BJ (cell line): ENCODE measurements at regions not wholly inside any gene's neighbourhood (a gene's known extent, or its start where the extent isn't known, plus 50 kb on each side); places are given as distances from the start of the nearest gene placed in this dataset.

ENCODE experiments used
- CTCF ChIA-PET: fragments of 350-600 bp; formaldehyde crosslinking; extraction: SDS; loops from one replicate; lab custom pipeline; 2021; ENCODE audit warnings: antibody characterized with exemption, inconsistent platforms; lab: Yijun Ruan, JAX
- POLR2A ChIA-PET: fragments of 300-600 bp; sonication (Branson Sonifier 250); formaldehyde crosslinking; extraction: SDS; loops from one replicate; lab custom pipeline; 2021; ENCODE audit warnings: antibody characterized with exemption; lab: Charles Lee
- DNase-seq: peaks from one replicate; pipeline ENCODE4 v3.0.0-alpha.2; 2011; ENCODE audit warnings: low read depth
- H3K27me3 ChIP-seq: 2 replicates; pipeline ENCODE4 v1.6.0; 2011; ENCODE audit warnings: low read length; ENCODE audit not compliant: control insufficient read depth, insufficient read depth
- H3K36me3 ChIP-seq: 2 replicates; pipeline ENCODE4 v1.5.1; 2011; ENCODE audit warnings: low read length; ENCODE audit not compliant: control insufficient read depth, insufficient read depth
- H3K4me3 ChIP-seq: 2 replicates; pipeline ENCODE4 v1.5.1; 2011; ENCODE audit warnings: low read depth, mild to moderate bottlenecking, control low read depth, low read length
- TF ChIP-seq, protein P1 (sequence below): IDR thresholded peaks from 2 replicates; pipeline ENCODE4 v1.5.1; 2011; ENCODE audit warnings: low read depth, mild to moderate bottlenecking, control low read depth, inconsistent platforms, low read length, moderate library complexity; ENCODE audit not compliant: insufficient read depth

DNA sequence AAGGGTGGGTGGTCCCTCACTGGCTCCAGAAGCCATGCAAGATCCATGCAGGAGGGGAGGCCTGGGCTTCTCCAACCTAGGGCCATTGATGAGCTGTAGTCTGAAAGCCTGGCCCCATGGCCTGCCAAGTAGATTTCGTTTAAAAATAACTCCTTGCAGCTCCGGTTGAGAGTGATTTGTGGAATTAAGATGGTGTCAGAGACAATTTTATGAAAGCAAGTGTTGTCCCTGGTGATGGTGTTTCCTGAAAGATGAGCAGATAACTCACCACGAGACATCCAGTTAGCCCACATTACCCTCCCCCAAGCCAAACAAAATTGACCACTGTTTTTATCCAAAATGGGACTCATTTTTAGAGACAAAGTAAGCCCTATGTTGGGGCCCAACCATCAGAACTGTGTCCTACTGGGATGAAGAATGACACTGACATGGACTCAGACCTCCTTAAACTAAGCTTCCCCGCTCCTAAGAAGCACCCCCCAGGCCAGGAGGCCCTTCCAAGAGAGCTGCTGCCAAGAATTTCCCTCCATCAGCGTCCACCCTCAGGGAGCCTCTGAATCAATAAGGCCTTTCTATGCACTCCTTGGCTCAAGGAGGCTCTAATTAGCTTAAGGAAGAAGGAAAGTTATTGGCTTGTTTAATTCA lies 174.2 kb upstream of the NCAM1 start:
- ChIA-PET POLR2A (no interaction called here), CTCF (interaction anchor here (0.6 to 1.8 kb wide), 2 partner anchors 9 to 26 kb away, joined by 5 read pairs; no protein-coding TSS in a partner anchor)
- Histone ChIP-seq H3K4me3 (no peak overlapping the region), H3K27me3 (no peaks in the 10 kb centered on the region), H3K36me3 (no peaks in the 10 kb centered on the region)
- TF ChIP-seq, protein P1, sequence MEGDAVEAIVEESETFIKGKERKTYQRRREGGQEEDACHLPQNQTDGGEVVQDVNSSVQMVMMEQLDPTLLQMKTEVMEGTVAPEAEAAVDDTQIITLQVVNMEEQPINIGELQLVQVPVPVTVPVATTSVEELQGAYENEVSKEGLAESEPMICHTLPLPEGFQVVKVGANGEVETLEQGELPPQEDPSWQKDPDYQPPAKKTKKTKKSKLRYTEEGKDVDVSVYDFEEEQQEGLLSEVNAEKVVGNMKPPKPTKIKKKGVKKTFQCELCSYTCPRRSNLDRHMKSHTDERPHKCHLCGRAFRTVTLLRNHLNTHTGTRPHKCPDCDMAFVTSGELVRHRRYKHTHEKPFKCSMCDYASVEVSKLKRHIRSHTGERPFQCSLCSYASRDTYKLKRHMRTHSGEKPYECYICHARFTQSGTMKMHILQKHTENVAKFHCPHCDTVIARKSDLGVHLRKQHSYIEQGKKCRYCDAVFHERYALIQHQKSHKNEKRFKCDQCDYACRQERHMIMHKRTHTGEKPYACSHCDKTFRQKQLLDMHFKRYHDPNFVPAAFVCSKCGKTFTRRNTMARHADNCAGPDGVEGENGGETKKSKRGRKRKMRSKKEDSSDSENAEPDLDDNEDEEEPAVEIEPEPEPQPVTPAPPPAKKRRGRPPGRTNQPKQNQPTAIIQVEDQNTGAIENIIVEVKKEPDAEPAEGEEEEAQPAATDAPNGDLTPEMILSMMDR, result no peak
- no peak for DNase-seq

DNA sequence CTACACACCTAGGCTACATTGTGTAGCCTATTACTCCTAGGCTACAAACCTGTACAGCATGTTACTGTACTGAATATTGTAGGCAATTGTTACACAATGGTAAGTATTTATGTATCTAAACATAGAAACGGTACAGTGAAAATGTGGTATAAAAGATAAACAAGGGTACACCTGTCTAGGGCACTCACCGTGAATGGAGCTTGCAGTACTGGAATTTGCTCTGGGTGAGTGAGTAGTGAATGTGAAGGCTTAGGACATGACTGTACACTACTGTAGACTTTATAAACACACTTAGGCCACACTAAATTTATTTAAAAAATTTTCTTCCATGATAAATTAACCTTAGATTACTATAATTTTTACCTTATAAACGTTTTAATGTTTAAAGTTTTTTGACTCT lies 171.7 kb upstream of the NCAM1 start:
- no peak for DNase-seq
- H3K4me3 ChIP-seq, result no peak overlapping the region
- no peaks in the 10 kb centered on the region for H3K27me3 ChIP-seq
- TF ChIP-seq, protein P1, result no peak
- CTCF ChIA-PET, result no interaction called here
- H3K36me3 ChIP-seq, result no peaks in the 10 kb centered on the region
- POLR2A ChIA-PET, result no interaction called here

DNA sequence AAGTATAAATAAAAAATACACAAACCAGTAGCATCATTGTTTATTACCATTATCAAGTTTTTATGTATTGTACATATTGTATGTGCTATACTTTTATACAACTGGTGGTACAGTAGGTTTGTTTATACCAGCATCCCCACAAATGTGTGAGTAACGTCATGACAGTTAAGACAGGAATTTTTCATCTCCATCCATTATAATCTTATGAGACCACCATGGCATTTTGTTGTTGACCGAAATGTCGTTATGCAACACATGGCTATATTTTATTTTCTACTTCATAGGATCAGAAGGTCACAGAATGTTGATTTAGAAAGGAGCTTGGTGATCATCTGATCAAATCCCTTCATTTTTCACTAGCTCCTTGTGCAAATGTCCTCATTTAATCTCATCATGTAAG lies 170.9 kb upstream of the NCAM1 start:
- H3K36me3 ChIP-seq, result no peaks in the 10 kb centered on the region
- no peak overlapping the region for H3K4me3 ChIP-seq
- DNase-seq, result no peak
- CTCF ChIA-PET, result no interaction called here
- TF ChIP-seq, protein P1, result no peak
- POLR2A ChIA-PET, result interaction anchor here (0.7 kb wide), 1 partner anchor 27 kb away, joined by 3 read pairs; no protein-coding TSS in a partner anchor
- no peaks in the 10 kb centered on the region for H3K27me3 ChIP-seq

DNA sequence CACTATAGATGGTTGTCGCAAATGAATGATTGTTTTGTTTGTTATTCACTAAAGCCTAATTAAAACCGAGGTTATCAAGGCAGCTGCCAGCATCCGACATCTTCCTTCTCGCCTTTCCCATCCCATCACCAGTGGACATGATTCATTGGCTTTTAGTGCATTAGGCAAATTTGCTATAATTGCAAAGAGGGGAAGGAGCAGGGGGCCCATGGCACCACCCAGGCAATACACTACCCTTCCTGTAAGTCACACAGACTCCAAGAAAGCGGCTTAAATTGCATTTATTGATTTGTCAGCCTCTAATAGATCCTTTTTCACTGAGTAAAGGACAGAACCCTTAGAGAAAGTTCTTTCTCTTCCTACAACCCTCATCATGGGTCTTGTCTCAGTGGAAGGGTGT lies 169.2 kb upstream of the NCAM1 start:
- TF ChIP-seq, protein P1, result no peak
- DNase-seq, result no peak
- POLR2A ChIA-PET, result no interaction called here
- Histone ChIP-seq H3K36me3 (no peaks in the 10 kb centered on the region), H3K4me3 (no peak overlapping the region), H3K27me3 (no peaks in the 10 kb centered on the region)
- CTCF ChIA-PET, result interaction anchor here (0.9 kb wide), 1 partner anchor 204 kb away, joined by 5 read pairs; no protein-coding TSS in a partner anchor

DNA sequence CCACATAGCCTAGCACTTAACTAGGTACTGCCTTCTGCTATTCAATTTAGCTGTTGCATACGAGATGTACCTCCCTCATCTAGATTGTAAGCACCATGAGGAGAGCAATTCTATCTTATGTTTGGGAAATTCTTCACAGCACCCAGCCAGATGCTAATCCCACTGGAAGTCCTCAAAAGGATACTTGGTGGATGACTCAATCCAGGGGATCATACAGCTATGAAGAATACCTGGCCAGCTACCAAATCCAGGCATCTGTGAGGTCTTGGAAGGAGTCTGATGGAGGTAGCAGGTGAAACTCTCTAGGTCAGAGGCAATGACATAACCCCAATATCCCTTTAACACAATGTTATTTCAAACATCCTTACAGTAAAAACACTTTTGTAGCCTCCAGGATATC lies 167.8 kb upstream of the NCAM1 start:
- ChIA-PET CTCF (no interaction called here), POLR2A (no interaction called here)
- no peak for DNase-seq
- Histone ChIP-seq H3K4me3 (no peak overlapping the region), H3K27me3 (no peaks in the 10 kb centered on the region), H3K36me3 (no peaks in the 10 kb centered on the region)
- TF ChIP-seq, protein P1, result no peak
